ENCODE measurements at regions not wholly inside any gene's neighbourhood (a gene's known extent, or its start where the extent isn't known, plus 50 kb on each side); places are given as distances from the start of the nearest gene placed in this dataset.

DNA sequence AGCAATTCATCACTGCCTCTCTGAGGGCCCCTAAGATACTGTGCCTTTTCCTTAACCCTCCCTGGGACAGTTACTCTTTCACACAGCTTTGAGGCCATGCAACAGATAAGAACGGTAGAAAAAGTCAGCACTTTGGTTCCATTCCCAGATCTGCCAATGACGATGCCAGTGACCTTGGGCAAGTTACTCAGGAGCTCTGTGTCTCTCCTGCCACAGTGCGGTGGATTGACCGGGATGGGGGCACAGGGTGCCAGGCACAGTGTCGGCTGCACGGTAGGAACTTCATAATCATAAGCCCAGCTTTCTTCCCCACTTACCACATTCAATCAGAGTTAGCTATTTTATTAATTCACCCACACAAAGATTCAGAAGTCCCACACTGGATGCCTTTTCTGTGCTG is 1041.8 kb downstream of the TBC1D22A start:
- Mint-ChIP-seq H3K9me3 (peaks cover 59% of the 10 kb centered on the region), H3K27me3 (ENCODE audit: insufficient read depth) (no peaks in the 10 kb centered on the region; the same call in 1 of the 2 replicates), H3K4me3 (no peak overlapping the region), H3K36me3 (ENCODE audit: low read depth) (no peaks in the 10 kb centered on the region), H3K4me1 (ENCODE audit: low read depth) (no peaks in the 10 kb centered on the region), H3K27ac (no peak overlapping the region)
- TF ChIP-seq, protein P1, sequence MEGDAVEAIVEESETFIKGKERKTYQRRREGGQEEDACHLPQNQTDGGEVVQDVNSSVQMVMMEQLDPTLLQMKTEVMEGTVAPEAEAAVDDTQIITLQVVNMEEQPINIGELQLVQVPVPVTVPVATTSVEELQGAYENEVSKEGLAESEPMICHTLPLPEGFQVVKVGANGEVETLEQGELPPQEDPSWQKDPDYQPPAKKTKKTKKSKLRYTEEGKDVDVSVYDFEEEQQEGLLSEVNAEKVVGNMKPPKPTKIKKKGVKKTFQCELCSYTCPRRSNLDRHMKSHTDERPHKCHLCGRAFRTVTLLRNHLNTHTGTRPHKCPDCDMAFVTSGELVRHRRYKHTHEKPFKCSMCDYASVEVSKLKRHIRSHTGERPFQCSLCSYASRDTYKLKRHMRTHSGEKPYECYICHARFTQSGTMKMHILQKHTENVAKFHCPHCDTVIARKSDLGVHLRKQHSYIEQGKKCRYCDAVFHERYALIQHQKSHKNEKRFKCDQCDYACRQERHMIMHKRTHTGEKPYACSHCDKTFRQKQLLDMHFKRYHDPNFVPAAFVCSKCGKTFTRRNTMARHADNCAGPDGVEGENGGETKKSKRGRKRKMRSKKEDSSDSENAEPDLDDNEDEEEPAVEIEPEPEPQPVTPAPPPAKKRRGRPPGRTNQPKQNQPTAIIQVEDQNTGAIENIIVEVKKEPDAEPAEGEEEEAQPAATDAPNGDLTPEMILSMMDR (IDR thresholded peaks at IDR 0.05), result no peak
- DNase-seq, result no peak

DNA sequence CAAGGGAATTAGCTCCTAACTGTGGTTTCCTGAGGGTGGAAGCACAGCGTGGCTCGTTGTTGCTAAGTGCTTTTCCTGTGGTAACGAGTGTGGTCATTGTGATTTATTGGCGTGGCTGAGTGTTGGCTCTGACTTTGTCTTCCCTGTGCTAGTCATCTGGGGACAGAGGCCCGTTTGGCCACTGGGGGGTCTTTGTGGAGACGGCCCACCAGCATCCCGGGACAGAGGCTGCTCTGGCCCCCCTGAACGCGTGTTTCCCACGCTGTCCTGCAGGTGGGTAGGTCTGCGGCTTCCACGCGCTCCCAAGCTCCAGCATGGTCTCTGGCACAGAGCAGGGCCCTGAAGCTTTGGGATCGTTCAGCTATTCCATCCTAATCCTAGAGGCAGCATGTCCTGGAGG is 1040.0 kb downstream of the TBC1D22A start:
- TF ChIP-seq, protein P1 (IDR thresholded peaks at IDR 0.05), result no peak
- H3K9me3 Mint-ChIP-seq, result peaks cover 68% of the 10 kb centered on the region
- H3K27ac Mint-ChIP-seq, result no peak overlapping the region
- DNase-seq, result no peak
- no peaks in the 10 kb centered on the region for H3K4me1 Mint-ChIP-seq (ENCODE audit: low read depth)
- no peak overlapping the region for H3K4me3 Mint-ChIP-seq
- H3K27me3 Mint-ChIP-seq (ENCODE audit: insufficient read depth), result no peaks in the 10 kb centered on the region; the same call in 1 of the 2 replicates
- peaks cover 5% of the 10 kb centered on the region; the same call in 1 of the 2 replicates for H3K36me3 Mint-ChIP-seq (ENCODE audit: low read depth)

DNA sequence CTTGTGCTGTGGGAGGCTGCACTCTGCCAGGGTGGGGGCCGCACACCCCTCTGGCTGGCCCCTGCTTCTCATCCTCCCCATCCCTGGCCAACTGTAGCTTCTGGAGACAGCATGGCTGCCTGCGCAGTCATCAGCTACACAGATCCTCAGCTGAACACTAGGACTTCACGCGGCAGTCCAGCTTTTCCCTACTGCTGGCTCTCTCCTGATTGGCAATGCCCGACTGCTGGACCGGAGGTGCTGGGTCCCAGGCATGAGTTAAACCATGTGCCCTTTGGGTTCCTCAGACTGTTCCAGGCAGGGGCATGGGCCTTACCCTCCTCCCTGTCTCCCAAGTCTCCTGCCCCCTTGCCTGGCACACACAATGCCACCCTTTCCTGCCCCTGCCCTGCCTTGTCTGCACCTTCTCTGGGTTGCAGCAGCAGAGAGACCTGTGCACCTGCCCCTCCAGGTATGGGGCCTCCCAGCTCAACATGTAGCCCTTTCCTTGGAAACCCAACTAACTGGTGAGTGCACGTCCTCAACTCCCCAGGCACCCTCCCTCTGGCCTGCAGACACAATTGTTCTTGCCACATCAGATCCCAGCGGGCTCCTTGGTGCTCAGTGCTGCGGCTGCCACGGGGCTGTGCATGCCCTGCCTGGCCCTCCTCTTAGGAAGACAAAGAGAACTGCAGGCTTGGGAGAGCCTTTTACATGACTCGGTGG is 1039.2 kb downstream of the TBC1D22A start:
- no peak overlapping the region for H3K27ac Mint-ChIP-seq
- TF ChIP-seq, protein P1 (IDR thresholded peaks at IDR 0.05), result no peak
- no peaks in the 10 kb centered on the region for H3K27me3 Mint-ChIP-seq (ENCODE audit: insufficient read depth)
- H3K4me3 Mint-ChIP-seq, result no peak overlapping the region
- peaks cover 66% of the 10 kb centered on the region for H3K9me3 Mint-ChIP-seq
- peaks cover 5% of the 10 kb centered on the region; the same call in 1 of the 2 replicates for H3K36me3 Mint-ChIP-seq (ENCODE audit: low read depth)
- H3K4me1 Mint-ChIP-seq (ENCODE audit: low read depth), result no peaks in the 10 kb centered on the region
- DNase-seq, result no peak

DNA sequence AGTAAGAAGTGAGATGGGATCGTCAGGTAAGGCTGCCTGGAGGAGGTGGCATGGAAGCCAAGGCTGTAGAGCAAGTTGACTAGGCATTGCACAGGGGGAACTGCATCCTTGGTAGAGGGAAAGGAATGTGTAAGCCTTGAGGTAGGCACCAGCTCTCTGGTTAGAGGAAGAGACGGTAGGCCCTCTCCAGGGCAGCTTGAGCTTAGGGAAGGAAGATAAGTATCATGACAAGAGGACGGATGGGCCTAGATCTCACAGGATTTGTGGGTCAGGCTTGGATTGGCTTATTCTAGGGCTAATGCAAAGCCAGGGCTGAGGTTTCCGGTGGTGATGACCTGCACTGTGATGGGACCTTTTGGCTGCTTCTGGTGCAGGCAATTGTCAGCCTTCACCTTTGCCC is 1035.8 kb downstream of the TBC1D22A start:
- TF ChIP-seq, protein P1 (IDR thresholded peaks at IDR 0.05), result no peak
- no peak overlapping the region for H3K4me3 Mint-ChIP-seq

DNA sequence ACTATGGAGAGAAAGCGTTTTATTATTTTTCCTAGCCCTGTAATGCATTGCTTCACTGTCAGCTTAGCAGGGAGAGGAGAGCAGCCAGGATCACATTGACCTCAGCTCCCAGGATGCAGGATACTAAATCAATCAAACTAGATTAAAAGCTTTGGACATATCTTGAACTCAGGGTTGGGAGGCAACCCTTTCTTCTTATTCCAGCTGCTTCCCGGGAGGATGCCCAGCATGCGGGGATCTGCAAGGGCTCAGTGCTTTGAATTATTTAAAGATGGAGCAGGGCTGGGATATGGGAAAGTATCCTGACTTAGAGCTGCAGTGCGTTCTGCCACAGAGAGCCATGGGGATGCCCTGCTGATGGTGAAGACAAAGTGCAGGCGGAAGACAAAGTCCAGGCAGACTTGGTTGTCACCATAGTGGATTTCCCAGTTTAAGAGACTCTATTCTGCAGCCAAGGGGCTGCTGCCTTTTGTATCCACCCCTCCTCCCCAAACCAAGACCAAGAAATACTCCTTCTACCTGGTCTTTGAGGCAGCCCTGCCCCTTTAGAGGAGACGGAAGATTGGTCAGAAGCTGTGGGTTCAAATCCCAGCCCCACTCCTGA is 1035.0 kb downstream of the TBC1D22A start:
- TF ChIP-seq, protein P1 (IDR thresholded peaks at IDR 0.05), result no peak
- Mint-ChIP-seq H3K9me3 (peaks cover 51% of the 10 kb centered on the region), H3K4me3 (no peak overlapping the region), H3K27ac (no peak overlapping the region), H3K4me1 (ENCODE audit: low read depth) (no peaks in the 10 kb centered on the region), H3K36me3 (ENCODE audit: low read depth) (peaks cover 5% of the 10 kb centered on the region; the same call in 1 of the 2 replicates), H3K27me3 (ENCODE audit: insufficient read depth) (no peaks in the 10 kb centered on the region; the same call in 1 of the 2 replicates)
- DNase-seq, result no peak

More for the DNA sequence above, 1035.8 kb downstream of the TBC1D22A start:
- H3K27ac Mint-ChIP-seq, result no peak overlapping the region
- no peaks in the 10 kb centered on the region for H3K4me1 Mint-ChIP-seq (ENCODE audit: low read depth)
- no peak for DNase-seq
- peaks cover 54% of the 10 kb centered on the region for H3K9me3 Mint-ChIP-seq
- peaks cover 5% of the 10 kb centered on the region; the same call in 1 of the 2 replicates for H3K36me3 Mint-ChIP-seq (ENCODE audit: low read depth)
- H3K27me3 Mint-ChIP-seq (ENCODE audit: insufficient read depth), result no peaks in the 10 kb centered on the region; the same call in 1 of the 2 replicates
